DND-41 (cell line): ENCODE measurements at regions not wholly inside any gene's neighbourhood (a gene's known extent, or its start where the extent isn't known, plus 50 kb on each side); places are given as distances from the start of the nearest gene placed in this dataset.

Source experiments
- ATAC-seq: fragments of 200-7000 bp; cut with Tn5 transposase; 3 replicates; pipeline ENCODE4 v1.9.1; 2021; ENCODE audit warnings: low read depth; ENCODE audit not compliant: insufficient read depth
- DNase-seq: peaks from one replicate; pipeline ENCODE4 v3.0.0-alpha.2; 2020
- H2AFZ ChIP-seq: 2 replicates; pipeline ENCODE4 v1.6.0; 2012; ENCODE audit warnings: low read depth, low read length
- H3K27ac ChIP-seq: 2 replicates; pipeline ENCODE4 v1.5.1; 2012; ENCODE audit warnings: low read length, inconsistent platforms
- H3K27me3 ChIP-seq: fragments of 200-600 bp; sonication (generic); 2 replicates; pipeline ENCODE4 v1.6.0; 2012; ENCODE audit warnings: low read length, mild to moderate bottlenecking, inconsistent platforms; ENCODE audit not compliant: insufficient read depth, poor library complexity
- H3K36me3 ChIP-seq: 2 replicates; pipeline ENCODE4 v1.5.1; 2012; ENCODE audit warnings: low read length, inconsistent platforms; ENCODE audit not compliant: insufficient read depth
- H3K4me1 ChIP-seq: 2 replicates; pipeline ENCODE4 v1.5.1; 2012; ENCODE audit warnings: mild to moderate bottlenecking, low read length; ENCODE audit not compliant: insufficient read depth
- H3K4me2 ChIP-seq: 2 replicates; pipeline ENCODE4 v1.6.0; 2012; ENCODE audit warnings: mild to moderate bottlenecking, moderate library complexity, low read length, inconsistent platforms; ENCODE audit not compliant: insufficient read depth
- H3K4me3 ChIP-seq, 2 experiments: fragments of 200-600 bp in 1 of 2; shearing (Covaris generic) in 1 of 2; 2 replicates each; pipeline ENCODE4 v1.5.1; 2012 to 2016; ENCODE audit warnings: inconsistent platforms in 2 of 2, low read length in 2 of 2, mild to moderate bottlenecking in 2 of 2, low read depth in 1 of 2, moderate library complexity in 1 of 2
- H3K79me2 ChIP-seq: 2 replicates; pipeline ENCODE4 v1.6.0; 2012; ENCODE audit warnings: low read length, inconsistent platforms; ENCODE audit not compliant: insufficient read depth
- H3K9ac ChIP-seq: 2 replicates; pipeline ENCODE4 v1.6.0; 2012; ENCODE audit warnings: low read depth, mild to moderate bottlenecking, inconsistent platforms, low read length, moderate library complexity
- H3K9me3 ChIP-seq: 2 replicates; pipeline ENCODE4 v1.5.1; 2012; ENCODE audit warnings: low read length, moderate library complexity, mild to moderate bottlenecking, inconsistent platforms; ENCODE audit not compliant: insufficient read depth, severe bottlenecking
- H4K20me1 ChIP-seq: 2 replicates; pipeline ENCODE4 v1.6.0; 2012; ENCODE audit warnings: low read length; ENCODE audit not compliant: insufficient read depth
- CTCF ChIP-seq: IDR thresholded peaks from 2 replicates; pipeline ENCODE4 v1.5.1; 2012; ENCODE audit warnings: borderline replicate concordance, low read length, moderate library complexity, mild to moderate bottlenecking; ENCODE audit not compliant: poor library complexity, severe bottlenecking; ENCODE audit errors: extremely low read depth
- EZH2 ChIP-seq: IDR thresholded peaks from 3 replicates; pipeline ENCODE4 v1.6.1; 2012; ENCODE audit warnings: borderline replicate concordance, low read depth, mild to moderate bottlenecking, moderate library complexity, low read length, inconsistent platforms; ENCODE audit not compliant: severe bottlenecking

GRCh38 chr3:73164622-73165021 lies 103.2 kb downstream of the EBLN2 start:
- TF ChIP-seq CTCF (no peak), EZH2 (no peak)
- no peak overlapping the region for H3K4me3 ChIP-seq
- no peak for ATAC-seq
- H3K36me3 ChIP-seq = no peaks in the 10 kb centered on the region
- H2AFZ ChIP-seq = no peak overlapping the region
- H3K9me3 ChIP-seq = no peaks in the 10 kb centered on the region
- H4K20me1 ChIP-seq = no peaks in the 10 kb centered on the region
- no peak overlapping the region for H3K27ac ChIP-seq
- H3K9ac ChIP-seq = no peak overlapping the region
- H3K4me2 ChIP-seq = no peak overlapping the region
- no peaks in the 10 kb centered on the region for H3K4me1 ChIP-seq
- no peaks in the 10 kb centered on the region for H3K79me2 ChIP-seq
- H3K27me3 ChIP-seq = no peaks in the 10 kb centered on the region
- DNase-seq = no peak

- TF ChIP-seq CTCF (no peak), EZH2 (no peak)
- no peaks in the 10 kb centered on the region for H3K36me3 ChIP-seq
- DNase-seq (no peak), ATAC-seq (no peak)
- no peak overlapping the region for H3K27ac ChIP-seq
- no peak overlapping the region for H3K4me2 ChIP-seq
- no peak overlapping the region for H3K4me3 ChIP-seq
- no peaks in the 10 kb centered on the region for H4K20me1 ChIP-seq
- H3K9me3 ChIP-seq = no peaks in the 10 kb centered on the region
- no peaks in the 10 kb centered on the region for H3K4me1 ChIP-seq
- no peak overlapping the region for H2AFZ ChIP-seq
- no peaks in the 10 kb centered on the region for H3K79me2 ChIP-seq
- no peak overlapping the region for H3K9ac ChIP-seq
- peaks cover 5% of the 10 kb centered on the region for H3K27me3 ChIP-seq
Observed at GRCh38 chr3:73175698-73176097, 114.2 kb downstream of the EBLN2 start.

GRCh38 chr3:73176941-73177340 lies 115.5 kb downstream of the EBLN2 start:
- Histone ChIP-seq H3K27me3 (peaks cover 5% of the 10 kb centered on the region), H3K9ac (no peak overlapping the region), H2AFZ (no peak overlapping the region), H4K20me1 (no peaks in the 10 kb centered on the region), H3K27ac (no peak overlapping the region), H3K4me3 (no peak overlapping the region), H3K4me1 (no peaks in the 10 kb centered on the region), H3K79me2 (no peaks in the 10 kb centered on the region), H3K9me3 (no peaks in the 10 kb centered on the region), H3K36me3 (no peaks in the 10 kb centered on the region), H3K4me2 (no peak overlapping the region)
- no peak for TF ChIP-seq CTCF
- no peak for TF ChIP-seq EZH2
- no peak for ATAC-seq
- DNase-seq = no peak

- TF ChIP-seq EZH2 (no peak), CTCF (no peak)
- H3K4me3 ChIP-seq = no peak overlapping the region
- no peak for ATAC-seq
- no peak for DNase-seq
- H3K9ac ChIP-seq = no peak overlapping the region
- no peaks in the 10 kb centered on the region for H3K79me2 ChIP-seq
- H3K4me2 ChIP-seq = no peak overlapping the region
- H3K27ac ChIP-seq = no peak overlapping the region
- no peaks in the 10 kb centered on the region for H4K20me1 ChIP-seq
- H3K36me3 ChIP-seq = no peaks in the 10 kb centered on the region
- H3K4me1 ChIP-seq = no peaks in the 10 kb centered on the region
- H2AFZ ChIP-seq = no peak overlapping the region
- peaks cover 5% of the 10 kb centered on the region for H3K27me3 ChIP-seq
- no peaks in the 10 kb centered on the region for H3K9me3 ChIP-seq
Observed at GRCh38 chr3:73177827-73178226, 116.4 kb downstream of the EBLN2 start.
